Mesendoderm (in vitro differentiated cells): ENCODE measurements at regions not wholly inside any gene's neighbourhood (a gene's known extent, or its start where the extent isn't known, plus 50 kb on each side); places are given as distances from the start of the nearest gene placed in this dataset.

Experiments used
- DNase-seq: peaks from one replicate; pipeline ENCODE4 v3.0.0; 2013
- H2AK5ac ChIP-seq: 2 replicates; pipeline ENCODE4 v1.6.1; 2013; ENCODE audit warnings: low read length, inconsistent platforms
- H2BK120ac ChIP-seq: 2 replicates; pipeline ENCODE4 v1.6.1; 2013; ENCODE audit warnings: low read depth, mild to moderate bottlenecking, low read length, moderate library complexity, mixed read lengths
- H2BK15ac ChIP-seq: replicated peaks from 2 replicates; pipeline ENCODE4 v1.6.1; 2013; ENCODE audit warnings: low read depth, mild to moderate bottlenecking, moderate library complexity
- H2BK5ac ChIP-seq: 2 replicates; pipeline ENCODE4 v1.6.1; 2013; ENCODE audit warnings: low read length, inconsistent platforms
- H3K18ac ChIP-seq: 2 replicates; pipeline ENCODE4 v1.6.1; 2013; ENCODE audit warnings: mild to moderate bottlenecking, low read length, mixed read lengths
- H3K23ac ChIP-seq: one replicate; pipeline ENCODE4 v1.6.1; 2013; ENCODE audit warnings: low read length
- H3K27ac ChIP-seq: 2 replicates; pipeline ENCODE4 v1.5.1; 2013; ENCODE audit warnings: low read depth, mild to moderate bottlenecking, inconsistent platforms, low read length, moderate library complexity
- H3K27me3 ChIP-seq: 2 replicates; pipeline ENCODE4 v1.6.1; 2013; ENCODE audit warnings: low read length, control low read depth, mild to moderate bottlenecking, inconsistent platforms; ENCODE audit not compliant: insufficient read depth, poor library complexity
- H3K36me3 ChIP-seq: 2 replicates; pipeline ENCODE4 v1.6.1; 2013; ENCODE audit warnings: low read length, inconsistent platforms; ENCODE audit not compliant: control insufficient read depth, insufficient read depth
- H3K4ac ChIP-seq: one replicate; pipeline ENCODE4 v1.6.1; 2013; ENCODE audit warnings: low read depth, mild to moderate bottlenecking, low read length, moderate library complexity
- H3K4me1 ChIP-seq: 2 replicates; pipeline ENCODE4 v1.6.1; 2013; ENCODE audit warnings: low read depth, low read length, inconsistent platforms; ENCODE audit not compliant: control insufficient read depth
- H3K4me2 ChIP-seq: 2 replicates; pipeline ENCODE4 v1.6.1; 2013; ENCODE audit warnings: low read length
- H3K4me3 ChIP-seq: 2 replicates; pipeline ENCODE4 v1.5.1; 2013; ENCODE audit warnings: mild to moderate bottlenecking, low read length
- H3K56ac ChIP-seq: one replicate; pipeline ENCODE4 v1.6.1; 2013; ENCODE audit warnings: low read length
- H3K79me1 ChIP-seq: 2 replicates; pipeline ENCODE4 v1.6.1; 2013; ENCODE audit warnings: low read length, inconsistent platforms
- H3K79me2 ChIP-seq: 2 replicates; pipeline ENCODE4 v1.6.1; 2013; ENCODE audit warnings: mild to moderate bottlenecking, low read length; ENCODE audit not compliant: control insufficient read depth, insufficient read depth
- H3K9ac ChIP-seq: 2 replicates; pipeline ENCODE4 v1.6.1; 2013; ENCODE audit warnings: low read length, inconsistent platforms
- H4K5ac ChIP-seq: one replicate; pipeline ENCODE4 v1.6.1; 2013; ENCODE audit warnings: low read length
- H4K8ac ChIP-seq: one replicate; pipeline ENCODE4 v1.6.1; 2013; ENCODE audit warnings: low read depth, mild to moderate bottlenecking, control low read depth, low read length, moderate library complexity
- whole genome bisulfite sequencing: extraction: QIAGEN DNeasy Blood & Tissue Kit; methylation state at CpG from one replicate; pipeline ENCODE4 v1.1.7; 2013; ENCODE audit warnings: low lambda C conversion rate, missing lambda C conversion rate; ENCODE audit not compliant: insufficient coverage; ENCODE audit errors: extremely low coverage; 5-methylcytosine and 5-hydroxymethylcytosine counted together

GRCh38 chr18:51580580-51580979, 383.1 kb upstream of the MEX3C start:
- no peaks in the 10 kb centered on the region for H3K79me1 ChIP-seq
- no peaks in the 10 kb centered on the region for H3K36me3 ChIP-seq
- WGBS: no CpG with 5 or more reads among the region's 4 CpGs
- no peaks in the 10 kb centered on the region for H3K27me3 ChIP-seq
- DNase-seq: no peak
- H3K18ac ChIP-seq: no peak overlapping the region
- H3K79me2 ChIP-seq: no peaks in the 10 kb centered on the region
- H2BK120ac ChIP-seq: no peak overlapping the region
- H3K4me3 ChIP-seq: no peak overlapping the region
- H3K4me2 ChIP-seq: no peak overlapping the region
- H3K4ac ChIP-seq: no peak overlapping the region
- H3K56ac ChIP-seq: no peak overlapping the region
- H4K8ac ChIP-seq: no peak overlapping the region
- no peaks in the 10 kb centered on the region for H3K4me1 ChIP-seq
- H2BK15ac ChIP-seq: no peak overlapping the region
- no peak overlapping the region for H4K5ac ChIP-seq
- H3K27ac ChIP-seq: no peak overlapping the region
- H2BK5ac ChIP-seq: no peak overlapping the region
- H3K23ac ChIP-seq: no peak overlapping the region
- no peak overlapping the region for H3K9ac ChIP-seq
- no peak overlapping the region for H2AK5ac ChIP-seq

GRCh38 chr18:51582551-51582950, 385.1 kb upstream of the MEX3C start:
- no peak overlapping the region for H2AK5ac ChIP-seq
- H2BK120ac ChIP-seq: no peak overlapping the region
- no peak overlapping the region for H2BK15ac ChIP-seq
- no peak overlapping the region for H3K23ac ChIP-seq
- H3K4me3 ChIP-seq: no peak overlapping the region
- no peak overlapping the region for H2BK5ac ChIP-seq
- H3K4ac ChIP-seq: no peak overlapping the region
- H3K4me2 ChIP-seq: no peak overlapping the region
- no peaks in the 10 kb centered on the region for H3K36me3 ChIP-seq
- H3K79me1 ChIP-seq: no peaks in the 10 kb centered on the region
- no peak overlapping the region for H4K5ac ChIP-seq
- no peak overlapping the region for H3K27ac ChIP-seq
- no peak overlapping the region for H3K9ac ChIP-seq
- H3K27me3 ChIP-seq: no peaks in the 10 kb centered on the region
- H3K56ac ChIP-seq: no peak overlapping the region
- no peak overlapping the region for H3K18ac ChIP-seq
- no peaks in the 10 kb centered on the region for H3K79me2 ChIP-seq
- no peaks in the 10 kb centered on the region for H3K4me1 ChIP-seq
- no CpG with 5 or more reads among the region's 2 CpGs for WGBS
- no peak for DNase-seq
- no peak overlapping the region for H4K8ac ChIP-seq

- H3K79me1 ChIP-seq: no peaks in the 10 kb centered on the region
- no peaks in the 10 kb centered on the region for H3K79me2 ChIP-seq
- DNase-seq: no peak
- no peak overlapping the region for H3K9ac ChIP-seq
- H2AK5ac ChIP-seq: no peak overlapping the region
- no peaks in the 10 kb centered on the region for H3K4me1 ChIP-seq
- H2BK120ac ChIP-seq: no peak overlapping the region
- no peak overlapping the region for H3K4ac ChIP-seq
- no peak overlapping the region for H3K27ac ChIP-seq
- no peak overlapping the region for H3K4me3 ChIP-seq
- no peak overlapping the region for H3K18ac ChIP-seq
- no peak overlapping the region for H3K23ac ChIP-seq
- H3K56ac ChIP-seq: no peak overlapping the region
- H3K4me2 ChIP-seq: no peak overlapping the region
- no peak overlapping the region for H4K8ac ChIP-seq
- H2BK5ac ChIP-seq: no peak overlapping the region
- H3K27me3 ChIP-seq: no peaks in the 10 kb centered on the region
- WGBS: no CpG with 5 or more reads among the region's 3 CpGs
- no peaks in the 10 kb centered on the region for H3K36me3 ChIP-seq
- no peak overlapping the region for H4K5ac ChIP-seq
- H2BK15ac ChIP-seq: no peak overlapping the region
These were observed 391.1 kb upstream of the MEX3C start for GRCh38 chr18:51588616-51589015.

DNA sequence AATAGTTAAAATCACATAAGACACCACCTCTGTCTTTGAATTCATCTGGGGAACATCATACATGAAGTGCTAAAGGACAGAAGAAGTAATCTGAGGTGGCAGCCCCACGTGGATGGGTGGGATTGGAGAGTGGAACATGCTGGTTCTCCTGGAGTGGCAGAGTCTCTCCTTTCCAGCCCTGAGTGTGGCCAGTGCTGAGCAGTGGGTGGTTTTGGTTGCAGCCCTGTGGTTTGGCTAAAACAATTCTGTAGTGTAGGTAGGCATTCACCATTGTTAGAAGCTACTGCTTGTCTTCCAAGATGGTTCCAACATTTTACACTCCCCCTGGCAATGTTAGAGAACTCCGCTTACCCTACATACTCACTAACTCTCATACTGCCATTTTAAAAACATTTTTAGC, 396.4 kb upstream of the MEX3C start:
- Histone ChIP-seq H3K4me1 (no peaks in the 10 kb centered on the region), H4K5ac (no peak overlapping the region), H3K23ac (no peak overlapping the region), H2AK5ac (no peak overlapping the region), H3K79me1 (no peaks in the 10 kb centered on the region), H3K4ac (no peak overlapping the region), H3K18ac (no peak overlapping the region), H4K8ac (no peak overlapping the region), H3K27me3 (no peaks in the 10 kb centered on the region), H2BK5ac (no peak overlapping the region), H2BK120ac (no peak overlapping the region), H3K27ac (no peak overlapping the region), H3K36me3 (no peaks in the 10 kb centered on the region), H3K79me2 (no peaks in the 10 kb centered on the region), H3K4me3 (no peak overlapping the region), H2BK15ac (no peak overlapping the region), H3K4me2 (no peak overlapping the region), H3K56ac (no peak overlapping the region), H3K9ac (no peak overlapping the region)
- no CpG with 5 or more reads among the region's 2 CpGs for WGBS
- DNase-seq: no peak

- no peak overlapping the region for H3K23ac ChIP-seq
- H3K4me1 ChIP-seq: peaks cover 2% of the 10 kb centered on the region
- no peak overlapping the region for H2AK5ac ChIP-seq
- H3K9ac ChIP-seq: no peak overlapping the region
- peak; percentile 83 for DNase-seq
- no peak overlapping the region for H4K8ac ChIP-seq
- no peak overlapping the region for H2BK15ac ChIP-seq
- H2BK5ac ChIP-seq: no peak overlapping the region
- H4K5ac ChIP-seq: no peak overlapping the region
- H3K56ac ChIP-seq: no peak overlapping the region
- no peaks in the 10 kb centered on the region for H3K27me3 ChIP-seq
- no peak overlapping the region for H3K27ac ChIP-seq
- H3K4me3 ChIP-seq: no peak overlapping the region
- H3K36me3 ChIP-seq: no peaks in the 10 kb centered on the region
- no peak overlapping the region for H3K4me2 ChIP-seq
- no peak overlapping the region for H2BK120ac ChIP-seq
- no peaks in the 10 kb centered on the region for H3K79me1 ChIP-seq
- no peak overlapping the region for H3K4ac ChIP-seq
- H3K79me2 ChIP-seq: no peaks in the 10 kb centered on the region
- no peak overlapping the region for H3K18ac ChIP-seq
These were observed 405.6 kb upstream of the MEX3C start for GRCh38 chr18:51603111-51603510.

DNA sequence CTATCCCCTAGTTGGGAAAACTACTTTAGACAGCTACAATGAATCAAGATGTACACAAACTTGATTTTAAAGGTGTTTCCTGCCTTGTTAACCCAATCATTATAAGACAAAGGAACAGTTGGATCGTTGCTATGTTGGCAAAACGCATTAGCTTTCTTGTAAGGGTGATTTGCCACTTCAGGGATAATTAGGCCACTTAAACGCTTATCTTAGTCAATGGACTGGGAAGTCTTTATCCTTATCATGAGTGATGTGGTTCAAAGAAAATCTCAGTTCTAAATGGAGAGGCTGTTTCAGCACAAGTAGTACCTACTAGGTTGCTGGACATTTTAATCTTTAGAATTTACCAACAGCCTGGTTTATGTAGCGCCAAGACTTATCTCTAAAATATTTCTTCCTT, 406.1 kb upstream of the MEX3C start:
- no peaks in the 10 kb centered on the region for H3K27me3 ChIP-seq
- no peak overlapping the region for H2BK5ac ChIP-seq
- peak; percentile 85 for DNase-seq
- no peaks in the 10 kb centered on the region for H3K79me1 ChIP-seq
- no peaks in the 10 kb centered on the region for H3K36me3 ChIP-seq
- no CpG with 5 or more reads among the region's 4 CpGs for WGBS
- peaks cover 2% of the 10 kb centered on the region for H3K4me1 ChIP-seq
- no peak overlapping the region for H4K8ac ChIP-seq
- H3K4ac ChIP-seq: no peak overlapping the region
- no peak overlapping the region for H2BK120ac ChIP-seq
- no peak overlapping the region for H3K56ac ChIP-seq
- no peak overlapping the region for H3K23ac ChIP-seq
- no peak overlapping the region for H3K4me2 ChIP-seq
- H3K4me3 ChIP-seq: no peak overlapping the region
- no peak overlapping the region for H2AK5ac ChIP-seq
- H3K79me2 ChIP-seq: no peaks in the 10 kb centered on the region
- no peak overlapping the region for H3K9ac ChIP-seq
- no peak overlapping the region for H4K5ac ChIP-seq
- H3K18ac ChIP-seq: no peak overlapping the region
- H3K27ac ChIP-seq: no peak overlapping the region
- H2BK15ac ChIP-seq: no peak overlapping the region
